Glomerular endothelial cell (primary cell): ENCODE measurements at regions not wholly inside any gene's neighbourhood (a gene's known extent, or its start where the extent isn't known, plus 50 kb on each side); places are given as distances from the start of the nearest gene placed in this dataset.

Source experiments
- DNase-seq: peaks from one replicate; pipeline ENCODE4 v3.0.0-alpha.2; 2011; ENCODE audit warnings: low read depth, low spot score; ENCODE audit errors: extremely low read depth

DNA sequence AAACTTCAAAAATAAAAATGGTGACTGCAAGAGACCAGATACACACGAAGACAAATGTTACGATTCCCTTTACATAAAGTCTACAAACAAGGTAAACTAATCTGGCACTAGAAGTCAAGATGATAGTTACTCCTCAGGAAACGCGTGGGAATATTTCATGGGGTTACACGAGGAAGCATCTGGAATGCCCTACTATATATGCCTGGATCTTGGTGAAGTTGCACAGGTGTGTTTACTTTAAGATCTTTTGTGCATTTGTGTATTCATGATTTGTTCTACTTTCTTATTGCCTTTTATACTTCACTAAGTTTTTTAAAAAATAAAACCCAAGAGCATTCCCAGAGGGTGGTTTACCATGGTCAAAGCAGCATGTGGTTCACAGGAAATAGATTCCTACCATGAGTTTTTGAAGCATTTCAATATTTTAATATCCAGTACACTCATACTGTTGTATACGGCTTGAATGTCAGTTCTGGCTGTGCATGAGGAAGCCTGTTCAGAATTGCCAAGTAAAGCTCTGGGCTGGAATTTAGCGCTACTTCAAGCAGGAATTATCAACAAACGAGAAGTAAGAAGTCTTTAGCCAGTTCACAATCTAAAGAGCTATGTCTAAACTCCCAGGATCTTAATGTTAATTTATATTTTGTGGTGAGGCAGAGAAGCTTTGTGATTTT is 239.8 kb upstream of the KLHL1 start:
- DNase-seq, result no peak

DNA sequence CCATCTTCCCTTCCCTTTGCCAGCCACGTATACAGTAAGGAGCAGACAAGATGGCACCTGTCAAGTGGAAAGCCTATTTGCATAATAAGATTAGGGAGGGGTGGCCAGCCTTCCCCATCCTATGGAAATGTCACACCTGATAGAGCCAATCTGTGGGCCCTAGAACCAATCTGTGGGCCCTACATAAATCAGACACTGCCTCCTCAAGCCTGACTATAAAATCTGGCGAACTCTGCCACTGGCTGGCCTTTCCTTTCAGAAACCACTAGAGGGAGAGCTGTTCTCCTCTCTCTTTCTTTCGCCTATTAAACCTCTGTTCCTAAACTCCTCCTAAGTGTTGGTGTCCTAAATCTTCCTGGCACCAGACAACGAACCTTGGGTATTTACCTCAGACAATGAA is 231.5 kb upstream of the KLHL1 start:
- no peak for DNase-seq

DNA sequence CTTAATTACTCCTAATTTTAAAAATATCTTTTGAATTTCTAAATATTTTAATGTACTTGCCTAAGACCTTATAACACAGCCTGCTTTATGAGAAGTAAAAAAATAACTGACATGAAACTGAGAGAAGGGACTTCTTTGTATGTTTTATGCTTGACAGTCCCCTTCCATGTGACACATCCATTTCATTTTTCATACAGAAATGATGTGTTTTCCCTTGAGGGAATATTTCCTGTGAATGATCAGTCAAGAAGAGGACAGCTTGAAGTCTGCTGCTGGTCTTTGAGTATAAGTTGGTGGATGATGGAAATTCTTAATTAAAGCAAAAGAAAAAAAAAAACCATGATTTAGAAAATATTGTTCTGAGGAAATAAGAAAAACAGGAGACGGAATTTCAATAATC is 230.4 kb upstream of the KLHL1 start:
- no peak for DNase-seq

GRCh38 chr13:70336866-70337265 is 228.6 kb upstream of the KLHL1 start:
- DNase-seq, result no peak

GRCh38 chr13:70333752-70334151 is 225.5 kb upstream of the KLHL1 start:
- no peak for DNase-seq

GRCh38 chr13:70330697-70331361 is 222.6 kb upstream of the KLHL1 start:
- no peak for DNase-seq

DNA sequence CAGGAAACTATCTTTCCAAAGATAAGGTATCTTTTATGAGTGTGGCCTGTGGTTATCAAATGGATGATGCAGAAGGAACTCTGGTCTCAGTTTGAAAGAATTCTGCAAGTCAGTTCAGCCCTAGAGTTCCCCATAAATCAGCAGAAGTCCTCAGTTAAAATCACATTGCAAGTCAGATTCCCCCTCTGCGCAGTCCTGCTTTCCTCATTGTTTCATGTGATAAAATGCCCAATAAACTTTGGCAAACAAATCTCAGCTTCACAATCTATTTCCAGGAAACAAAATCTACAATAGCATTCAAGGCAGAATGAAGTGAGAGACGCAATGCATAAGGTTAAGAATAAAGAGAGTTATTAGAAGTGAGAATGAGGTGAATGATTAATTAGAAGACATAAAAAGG is 216.3 kb upstream of the KLHL1 start:
- DNase-seq, result no peak

GRCh38 chr13:70311191-70311590 is 202.9 kb upstream of the KLHL1 start:
- no peak for DNase-seq

- DNase-seq, result peak; percentile 47
These were observed 202.3 kb upstream of the KLHL1 start for GRCh38 chr13:70310396-70311119.

GRCh38 chr13:70297189-70297616 is 189.0 kb upstream of the KLHL1 start:
- no peak for DNase-seq

- no peak for DNase-seq
These were observed 176.1 kb upstream of the KLHL1 start for GRCh38 chr13:70284371-70284770.

GRCh38 chr13:70275841-70276240 is 167.6 kb upstream of the KLHL1 start:
- DNase-seq, result no peak

DNA sequence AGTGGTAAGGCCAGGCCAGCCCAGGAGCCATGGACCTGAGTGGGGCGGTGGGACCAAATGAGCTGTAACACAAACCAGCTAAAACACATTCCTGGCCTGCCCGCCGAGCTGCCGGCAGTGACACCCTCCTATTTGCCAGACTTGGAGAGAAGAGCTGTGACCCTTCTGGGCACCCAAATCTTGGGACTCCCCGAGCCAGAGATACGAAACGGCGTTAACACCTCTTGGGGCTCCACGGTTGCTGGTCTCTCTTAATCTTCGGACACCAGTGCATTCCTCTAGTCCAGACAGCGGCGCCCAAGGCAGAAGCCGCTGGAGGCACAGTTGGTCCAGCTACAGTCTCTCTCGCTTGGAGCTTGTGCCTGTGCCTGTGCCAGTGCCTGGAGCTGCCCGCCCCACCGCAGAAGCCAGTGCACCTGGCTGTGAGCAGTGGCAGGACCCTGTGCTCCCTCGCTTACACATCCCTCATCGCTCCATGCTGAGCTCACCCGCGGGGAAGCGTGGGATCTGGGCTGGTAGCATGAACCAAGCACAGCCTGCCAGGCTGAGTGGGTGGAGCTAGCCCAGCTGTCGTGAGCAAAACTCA is 147.2 kb upstream of the KLHL1 start:
- DNase-seq, result no peak

DNA sequence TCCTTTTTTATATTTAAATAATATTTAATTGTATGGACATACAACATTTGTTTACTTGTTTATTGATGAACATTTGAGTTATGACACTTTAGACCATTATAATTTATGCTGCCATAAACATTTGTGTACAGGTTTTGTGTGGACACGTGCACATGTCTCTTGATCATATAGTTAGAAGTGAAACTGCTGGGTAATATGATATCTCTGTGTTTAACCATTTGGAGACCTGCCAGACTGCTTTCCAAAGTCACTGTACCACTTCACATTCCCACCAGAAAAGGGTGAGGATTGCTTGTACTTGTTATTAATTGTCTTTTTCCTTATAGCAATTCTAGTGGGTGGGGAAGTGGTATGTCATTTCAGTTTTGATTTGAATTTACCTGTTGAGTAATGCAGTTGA is 145.6 kb upstream of the KLHL1 start:
- peak; percentile 16 for DNase-seq

- DNase-seq, result peak; percentile 16
These were observed 145.2 kb upstream of the KLHL1 start for GRCh38 chr13:70253411-70253810.

GRCh38 chr13:70249332-70250064 is 141.2 kb upstream of the KLHL1 start:
- peak; percentile 77 for DNase-seq

DNA sequence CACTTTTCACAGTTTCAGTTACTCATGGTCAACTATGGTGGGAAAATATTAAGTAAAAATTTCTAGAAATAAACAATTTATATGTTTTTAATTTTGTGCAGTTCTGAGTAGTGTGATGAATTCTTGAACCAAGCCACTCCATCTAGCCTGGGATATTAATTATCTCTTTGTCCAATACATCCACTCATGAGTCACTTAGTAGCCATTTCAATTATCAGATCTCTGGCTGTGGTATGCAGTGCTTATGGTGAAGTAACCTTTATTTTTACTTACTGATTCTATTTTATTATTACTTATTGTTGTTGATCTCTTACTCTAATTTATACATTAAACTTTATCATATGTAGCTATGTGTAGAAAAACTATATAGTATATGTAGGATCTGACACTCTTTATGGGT is 128.9 kb upstream of the KLHL1 start:
- DNase-seq, result no peak

DNA sequence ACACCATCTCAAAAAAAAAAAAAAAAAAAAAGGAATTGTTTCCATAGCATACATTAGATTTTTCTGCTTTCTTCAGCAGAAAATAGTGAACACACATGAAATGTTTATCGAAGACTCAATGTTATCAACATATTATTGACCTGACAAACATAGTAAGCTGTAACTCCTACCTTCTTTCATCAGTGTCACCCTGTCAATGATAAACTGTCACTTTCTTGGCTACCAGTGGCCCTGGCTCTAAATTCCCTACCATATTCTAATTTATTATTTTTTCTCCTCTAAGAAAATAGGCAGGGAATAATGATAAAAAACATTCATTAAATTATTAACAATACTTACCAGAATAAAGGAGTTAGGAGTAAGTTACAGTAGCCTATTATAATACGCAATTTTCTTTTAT is 127.3 kb upstream of the KLHL1 start:
- DNase-seq, result no peak

GRCh38 chr13:70223911-70224310 is 115.7 kb upstream of the KLHL1 start:
- no peak for DNase-seq

DNA sequence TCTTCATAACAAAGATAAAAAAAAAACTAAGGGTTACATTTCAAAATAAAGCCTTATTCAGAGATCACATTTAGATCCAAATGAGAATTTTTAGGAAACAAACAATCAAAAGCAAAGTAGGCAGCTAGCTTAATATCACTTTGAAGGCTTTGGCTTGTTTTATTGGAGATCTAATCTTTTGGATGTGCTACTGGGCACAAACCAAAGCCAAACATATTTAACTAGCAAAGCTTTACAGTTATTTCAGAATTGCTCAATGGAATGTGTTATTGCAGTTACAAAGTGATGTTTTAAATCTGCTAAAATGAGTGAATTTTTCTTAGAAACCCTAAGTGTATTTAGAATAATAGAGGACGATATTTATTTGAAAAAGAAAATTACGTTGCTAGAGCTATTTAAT is 114.7 kb upstream of the KLHL1 start:
- DNase-seq, result no peak

DNA sequence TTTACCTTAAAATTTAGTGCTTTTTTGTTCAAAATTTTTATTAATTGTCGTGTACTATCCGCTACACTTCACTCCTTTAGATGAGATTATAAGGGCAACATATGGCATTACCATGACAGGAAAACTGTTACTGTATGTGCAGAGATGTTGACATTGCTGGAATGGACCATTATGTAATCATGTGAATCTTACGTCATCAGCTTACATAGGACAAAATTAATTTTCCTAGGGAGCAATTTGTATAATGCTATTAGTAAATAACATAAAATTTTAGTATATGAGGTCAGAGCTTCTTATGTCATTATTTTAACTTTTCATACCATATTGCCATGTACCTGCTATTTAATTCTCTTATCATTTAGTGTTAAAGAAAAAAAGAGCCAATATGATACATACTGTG is 110.4 kb upstream of the KLHL1 start:
- DNase-seq, result no peak
